ENCODE measurements at regions not wholly inside any gene's neighbourhood (a gene's known extent, or its start where the extent isn't known, plus 50 kb on each side); places are given as distances from the start of the nearest gene placed in this dataset.

GRCh38 chr17:77609553-77610517 lies 348.7 kb upstream of the TNRC6C start:
- no peaks in the 10 kb centered on the region for H3K27me3 ChIP-seq (replicated peaks; ENCODE audit: control insufficient read depth, insufficient read depth, low read length, poor library complexity, severe bottlenecking)
- peak overlapping the region; percentile 15 for H3K4me3 ChIP-seq (ENCODE audit: insufficient read depth, low read depth, low read length, poor library complexity, severe bottlenecking)
- peaks cover 10% of the 10 kb centered on the region for H3K4me1 ChIP-seq (ENCODE audit: control insufficient read depth, insufficient read depth, low read length, poor library complexity, severe bottlenecking)
- DNase-seq, result peak; percentile 11 to 37 (median 29)
- H3K9me3 ChIP-seq (ENCODE audit: control insufficient read depth, low read length), result no peaks in the 10 kb centered on the region
- H3K36me3 ChIP-seq (ENCODE audit: control insufficient read depth, insufficient read depth, low read length), result no peaks in the 10 kb centered on the region
- peak overlapping the region; percentile 28 for H3K27ac ChIP-seq (ENCODE audit: insufficient read depth, low read length, poor library complexity, severe bottlenecking)

GRCh38 chr17:77610518-77610893 lies 348.0 kb upstream of the TNRC6C start:
- Histone ChIP-seq H3K27ac (ENCODE audit: insufficient read depth, low read length, poor library complexity, severe bottlenecking) (peak overlapping the region; percentile 28), H3K4me1 (ENCODE audit: control insufficient read depth, insufficient read depth, low read length, poor library complexity, severe bottlenecking) (peaks cover 10% of the 10 kb centered on the region), H3K27me3 (replicated peaks; ENCODE audit: control insufficient read depth, insufficient read depth, low read length, poor library complexity, severe bottlenecking) (no peaks in the 10 kb centered on the region), H3K9me3 (ENCODE audit: control insufficient read depth, low read length) (no peaks in the 10 kb centered on the region), H3K4me3 (ENCODE audit: insufficient read depth, low read depth, low read length, poor library complexity, severe bottlenecking) (peak overlapping the region; percentile 15), H3K36me3 (ENCODE audit: control insufficient read depth, insufficient read depth, low read length) (no peaks in the 10 kb centered on the region)
- DNase-seq, result no peak

- no peaks in the 10 kb centered on the region for H3K27me3 ChIP-seq (replicated peaks; ENCODE audit: control insufficient read depth, insufficient read depth, low read length, poor library complexity, severe bottlenecking)
- no peak overlapping the region for H3K4me3 ChIP-seq (ENCODE audit: insufficient read depth, low read depth, low read length, poor library complexity, severe bottlenecking)
- no peak overlapping the region for H3K27ac ChIP-seq (ENCODE audit: insufficient read depth, low read length, poor library complexity, severe bottlenecking)
- peaks cover 10% of the 10 kb centered on the region for H3K4me1 ChIP-seq (ENCODE audit: control insufficient read depth, insufficient read depth, low read length, poor library complexity, severe bottlenecking)
- no peaks in the 10 kb centered on the region for H3K9me3 ChIP-seq (ENCODE audit: control insufficient read depth, low read length)
- no peaks in the 10 kb centered on the region for H3K36me3 ChIP-seq (ENCODE audit: control insufficient read depth, insufficient read depth, low read length)
- DNase-seq, result no peak
Observed at GRCh38 chr17:77610972-77611521, 347.5 kb upstream of the TNRC6C start.

- no peak for DNase-seq
- H3K27me3 ChIP-seq (replicated peaks; ENCODE audit: control insufficient read depth, insufficient read depth, low read length, poor library complexity, severe bottlenecking), result no peaks in the 10 kb centered on the region
- no peak overlapping the region for H3K27ac ChIP-seq (ENCODE audit: insufficient read depth, low read length, poor library complexity, severe bottlenecking)
- H3K36me3 ChIP-seq (ENCODE audit: control insufficient read depth, insufficient read depth, low read length), result no peaks in the 10 kb centered on the region
- peaks cover 10% of the 10 kb centered on the region for H3K4me1 ChIP-seq (ENCODE audit: control insufficient read depth, insufficient read depth, low read length, poor library complexity, severe bottlenecking)
- no peaks in the 10 kb centered on the region for H3K9me3 ChIP-seq (ENCODE audit: control insufficient read depth, low read length)
- no peak overlapping the region for H3K4me3 ChIP-seq (ENCODE audit: insufficient read depth, low read depth, low read length, poor library complexity, severe bottlenecking)
Observed at GRCh38 chr17:77611791-77612502, 346.6 kb upstream of the TNRC6C start.

- no peak for DNase-seq
- no peaks in the 10 kb centered on the region for H3K27me3 ChIP-seq (replicated peaks; ENCODE audit: control insufficient read depth, insufficient read depth, low read length, poor library complexity, severe bottlenecking)
- H3K4me1 ChIP-seq (ENCODE audit: control insufficient read depth, insufficient read depth, low read length, poor library complexity, severe bottlenecking), result peaks cover 10% of the 10 kb centered on the region
- no peak overlapping the region for H3K4me3 ChIP-seq (ENCODE audit: insufficient read depth, low read depth, low read length, poor library complexity, severe bottlenecking)
- H3K27ac ChIP-seq (ENCODE audit: insufficient read depth, low read length, poor library complexity, severe bottlenecking), result no peak overlapping the region
- no peaks in the 10 kb centered on the region for H3K9me3 ChIP-seq (ENCODE audit: control insufficient read depth, low read length)
- no peaks in the 10 kb centered on the region for H3K36me3 ChIP-seq (ENCODE audit: control insufficient read depth, insufficient read depth, low read length)
Observed at GRCh38 chr17:77613218-77613617, 345.3 kb upstream of the TNRC6C start.

- H3K27ac ChIP-seq (ENCODE audit: insufficient read depth, low read length, poor library complexity, severe bottlenecking), result no peak overlapping the region
- peaks cover 10% of the 10 kb centered on the region for H3K4me1 ChIP-seq (ENCODE audit: control insufficient read depth, insufficient read depth, low read length, poor library complexity, severe bottlenecking)
- no peak for DNase-seq
- no peaks in the 10 kb centered on the region for H3K27me3 ChIP-seq (replicated peaks; ENCODE audit: control insufficient read depth, insufficient read depth, low read length, poor library complexity, severe bottlenecking)
- no peaks in the 10 kb centered on the region for H3K36me3 ChIP-seq (ENCODE audit: control insufficient read depth, insufficient read depth, low read length)
- no peak overlapping the region for H3K4me3 ChIP-seq (ENCODE audit: insufficient read depth, low read depth, low read length, poor library complexity, severe bottlenecking)
- no peaks in the 10 kb centered on the region for H3K9me3 ChIP-seq (ENCODE audit: control insufficient read depth, low read length)
Observed at GRCh38 chr17:77613627-77614026, 344.9 kb upstream of the TNRC6C start.

GRCh38 chr17:77615703-77616253 lies 342.7 kb upstream of the TNRC6C start:
- Histone ChIP-seq H3K4me3 (ENCODE audit: insufficient read depth, low read depth, low read length, poor library complexity, severe bottlenecking) (no peak overlapping the region), H3K27me3 (replicated peaks; ENCODE audit: control insufficient read depth, insufficient read depth, low read length, poor library complexity, severe bottlenecking) (no peaks in the 10 kb centered on the region), H3K36me3 (ENCODE audit: control insufficient read depth, insufficient read depth, low read length) (no peaks in the 10 kb centered on the region), H3K27ac (ENCODE audit: insufficient read depth, low read length, poor library complexity, severe bottlenecking) (no peak overlapping the region), H3K9me3 (ENCODE audit: control insufficient read depth, low read length) (no peaks in the 10 kb centered on the region), H3K4me1 (ENCODE audit: control insufficient read depth, insufficient read depth, low read length, poor library complexity, severe bottlenecking) (peaks cover 3% of the 10 kb centered on the region)
- DNase-seq, result no peak

GRCh38 chr17:77616254-77616731 lies 342.2 kb upstream of the TNRC6C start:
- H3K9me3 ChIP-seq (ENCODE audit: control insufficient read depth, low read length), result no peaks in the 10 kb centered on the region
- H3K27ac ChIP-seq (ENCODE audit: insufficient read depth, low read length, poor library complexity, severe bottlenecking), result no peak overlapping the region
- H3K4me1 ChIP-seq (ENCODE audit: control insufficient read depth, insufficient read depth, low read length, poor library complexity, severe bottlenecking), result no peaks in the 10 kb centered on the region
- H3K4me3 ChIP-seq (ENCODE audit: insufficient read depth, low read depth, low read length, poor library complexity, severe bottlenecking), result no peak overlapping the region
- DNase-seq, result no peak
- H3K27me3 ChIP-seq (replicated peaks; ENCODE audit: control insufficient read depth, insufficient read depth, low read length, poor library complexity, severe bottlenecking), result no peaks in the 10 kb centered on the region
- H3K36me3 ChIP-seq (ENCODE audit: control insufficient read depth, insufficient read depth, low read length), result no peaks in the 10 kb centered on the region

GRCh38 chr17:77617516-77617915 lies 341.0 kb upstream of the TNRC6C start:
- H3K4me1 ChIP-seq (ENCODE audit: control insufficient read depth, insufficient read depth, low read length, poor library complexity, severe bottlenecking), result no peaks in the 10 kb centered on the region
- no peaks in the 10 kb centered on the region for H3K27me3 ChIP-seq (replicated peaks; ENCODE audit: control insufficient read depth, insufficient read depth, low read length, poor library complexity, severe bottlenecking)
- no peaks in the 10 kb centered on the region for H3K36me3 ChIP-seq (ENCODE audit: control insufficient read depth, insufficient read depth, low read length)
- H3K9me3 ChIP-seq (ENCODE audit: control insufficient read depth, low read length), result no peaks in the 10 kb centered on the region
- H3K4me3 ChIP-seq (ENCODE audit: insufficient read depth, low read depth, low read length, poor library complexity, severe bottlenecking), result no peak overlapping the region
- H3K27ac ChIP-seq (ENCODE audit: insufficient read depth, low read length, poor library complexity, severe bottlenecking), result no peak overlapping the region
- DNase-seq, result no peak

Data from effector memory CD4-positive, alpha-beta T cell (primary cell).